ENCODE measurements at regions not wholly inside any gene's neighbourhood (a gene's known extent, or its start where the extent isn't known, plus 50 kb on each side); places are given as distances from the start of the nearest gene placed in this dataset.

- Mint-ChIP-seq H3K4me3 (no peak overlapping the region), H3K9me3 (no peaks in the 10 kb centered on the region), H3K36me3 (ENCODE audit: low read depth) (no peaks in the 10 kb centered on the region), H3K4me1 (ENCODE audit: low read depth) (peaks cover 11% of the 10 kb centered on the region), H3K27ac (no peak overlapping the region), H3K27me3 (no peaks in the 10 kb centered on the region)
- intact Hi-C loops (cut with micrococcal nuclease): no loop called here
These were observed 87.7 kb upstream of the RASGRP1 start for GRCh38 chr15:38652183-38652794.

DNA sequence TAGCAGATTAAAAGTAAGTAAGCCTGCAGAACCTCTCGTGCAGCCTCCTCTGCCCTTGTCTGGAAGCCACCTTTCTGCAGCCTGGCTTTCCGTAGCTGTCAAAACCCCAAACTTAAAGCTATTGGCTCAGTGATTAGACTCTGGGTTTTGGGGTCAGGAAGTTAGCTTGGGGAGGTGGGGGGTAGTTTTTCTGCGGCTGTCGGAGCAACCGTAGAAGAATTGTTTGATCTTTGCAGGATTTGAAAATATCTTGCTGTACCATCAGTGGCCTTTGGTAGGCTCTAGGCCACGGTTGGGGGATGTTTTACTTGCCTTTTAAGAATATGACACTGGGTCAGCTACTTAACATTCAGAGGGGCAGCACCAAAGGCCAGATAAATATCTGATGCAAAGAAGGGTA lies 88.4 kb upstream of the RASGRP1 start:
- peaks cover 11% of the 10 kb centered on the region for H3K4me1 Mint-ChIP-seq (ENCODE audit: low read depth)
- H3K27ac Mint-ChIP-seq: no peak overlapping the region
- intact Hi-C loops (cut with micrococcal nuclease): no loop called here
- no peak overlapping the region for H3K4me3 Mint-ChIP-seq
- no peaks in the 10 kb centered on the region for H3K27me3 Mint-ChIP-seq
- no peaks in the 10 kb centered on the region for H3K36me3 Mint-ChIP-seq (ENCODE audit: low read depth)
- no peaks in the 10 kb centered on the region for H3K9me3 Mint-ChIP-seq

GRCh38 chr15:38658431-38658830 lies 93.8 kb upstream of the RASGRP1 start:
- Mint-ChIP-seq H3K36me3 (ENCODE audit: low read depth) (no peaks in the 10 kb centered on the region), H3K27ac (no peak overlapping the region), H3K4me3 (no peak overlapping the region), H3K27me3 (no peaks in the 10 kb centered on the region), H3K4me1 (ENCODE audit: low read depth) (peaks cover 18% of the 10 kb centered on the region), H3K9me3 (no peaks in the 10 kb centered on the region)
- intact Hi-C loops (cut with micrococcal nuclease): no loop called here

DNA sequence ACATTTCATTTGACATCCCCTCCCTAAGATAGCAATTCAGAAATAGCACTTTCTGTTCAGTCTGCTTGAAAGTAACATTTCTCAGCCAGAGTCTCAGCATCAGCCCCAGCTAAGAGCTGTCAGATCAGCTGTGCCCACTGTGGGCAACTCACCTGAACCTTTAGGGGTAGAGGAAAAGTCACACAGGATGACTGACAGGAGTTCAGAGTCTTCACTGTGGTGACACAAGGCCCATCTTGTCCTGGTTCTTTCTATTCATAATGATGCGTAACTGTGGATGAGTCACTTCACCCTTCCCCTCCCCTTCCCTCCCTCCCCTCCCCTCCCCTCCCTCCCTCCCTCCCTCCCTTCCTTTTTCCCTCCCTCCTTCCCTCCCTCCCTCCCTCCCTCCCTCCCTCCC lies 96.1 kb upstream of the RASGRP1 start:
- no peaks in the 10 kb centered on the region for H3K27me3 Mint-ChIP-seq
- no peak overlapping the region for H3K27ac Mint-ChIP-seq
- intact Hi-C loops (cut with micrococcal nuclease): no loop called here
- H3K4me1 Mint-ChIP-seq (ENCODE audit: low read depth): peaks cover 18% of the 10 kb centered on the region
- no peak overlapping the region for H3K4me3 Mint-ChIP-seq
- H3K36me3 Mint-ChIP-seq (ENCODE audit: low read depth): no peaks in the 10 kb centered on the region
- no peaks in the 10 kb centered on the region for H3K9me3 Mint-ChIP-seq

GRCh38 chr15:38662033-38662802 lies 97.6 kb upstream of the RASGRP1 start:
- Mint-ChIP-seq H3K9me3 (no peaks in the 10 kb centered on the region), H3K27me3 (no peaks in the 10 kb centered on the region), H3K36me3 (ENCODE audit: low read depth) (no peaks in the 10 kb centered on the region), H3K27ac (no peak overlapping the region), H3K4me1 (ENCODE audit: low read depth) (peaks cover 24% of the 10 kb centered on the region), H3K4me3 (no peak overlapping the region)
- intact Hi-C loops (cut with micrococcal nuclease): no loop called here

DNA sequence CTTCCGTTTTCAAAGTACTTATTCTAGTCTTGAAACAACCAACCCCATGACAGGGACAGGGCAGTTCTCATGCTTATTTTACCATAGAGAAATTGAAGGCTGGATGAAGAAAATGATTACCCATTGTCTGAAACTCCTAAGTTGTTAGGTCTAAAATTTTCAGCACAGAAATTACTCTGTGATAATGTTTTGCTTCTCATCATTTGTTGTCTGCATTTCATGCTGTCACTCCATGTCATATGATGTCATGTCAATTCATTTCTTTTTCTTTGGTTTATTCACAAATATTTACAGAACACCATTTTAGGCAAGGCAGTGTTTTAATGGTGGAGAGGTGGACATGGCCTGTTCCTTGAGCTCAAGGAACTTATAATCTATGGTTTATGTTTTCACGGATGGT lies 98.2 kb upstream of the RASGRP1 start:
- no peaks in the 10 kb centered on the region for H3K36me3 Mint-ChIP-seq (ENCODE audit: low read depth)
- no peak overlapping the region for H3K27ac Mint-ChIP-seq
- H3K27me3 Mint-ChIP-seq: no peaks in the 10 kb centered on the region
- H3K4me1 Mint-ChIP-seq (ENCODE audit: low read depth): peaks cover 28% of the 10 kb centered on the region
- H3K4me3 Mint-ChIP-seq: no peak overlapping the region
- intact Hi-C loops (cut with micrococcal nuclease): no loop called here
- no peaks in the 10 kb centered on the region for H3K9me3 Mint-ChIP-seq

DNA sequence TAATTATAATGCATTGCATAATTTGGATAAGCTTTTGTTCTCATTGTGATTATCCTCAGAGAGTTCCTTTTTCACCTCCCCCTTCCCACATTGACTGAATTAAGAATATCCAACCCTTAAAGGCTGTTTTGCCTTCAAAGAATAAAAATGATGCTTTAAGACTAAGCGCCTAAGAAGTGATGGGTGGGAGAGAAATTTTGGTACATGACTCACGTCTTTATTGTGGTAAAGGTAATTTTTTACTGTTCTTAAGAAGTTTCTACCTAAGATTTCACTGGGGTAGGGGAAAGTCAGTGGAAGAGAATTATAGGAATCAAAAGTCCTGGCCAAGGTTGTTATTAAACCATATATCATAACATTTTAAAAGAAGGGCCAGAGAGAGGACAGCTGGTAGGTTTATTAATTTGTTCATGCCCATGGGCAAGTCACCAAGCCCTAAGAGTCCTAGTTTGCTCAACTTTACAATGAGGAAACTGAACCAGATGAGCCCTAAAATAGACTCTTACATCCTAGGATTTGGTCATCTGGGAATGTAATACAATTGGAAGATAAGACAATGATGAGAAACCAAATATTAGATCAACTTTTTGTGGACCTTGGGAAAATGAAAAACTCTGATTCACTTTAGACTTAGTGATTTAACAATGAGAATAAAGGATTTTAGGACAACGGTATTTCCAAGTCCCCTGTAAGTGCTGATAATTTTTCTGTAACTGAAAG lies 101.1 kb upstream of the RASGRP1 start:
- Mint-ChIP-seq H3K36me3 (ENCODE audit: low read depth) (no peaks in the 10 kb centered on the region), H3K27me3 (no peaks in the 10 kb centered on the region), H3K4me3 (no peak overlapping the region), H3K9me3 (no peaks in the 10 kb centered on the region), H3K27ac (no peak overlapping the region), H3K4me1 (ENCODE audit: low read depth) (peaks cover 35% of the 10 kb centered on the region)
- intact Hi-C loops (cut with micrococcal nuclease): no loop called here

DNA sequence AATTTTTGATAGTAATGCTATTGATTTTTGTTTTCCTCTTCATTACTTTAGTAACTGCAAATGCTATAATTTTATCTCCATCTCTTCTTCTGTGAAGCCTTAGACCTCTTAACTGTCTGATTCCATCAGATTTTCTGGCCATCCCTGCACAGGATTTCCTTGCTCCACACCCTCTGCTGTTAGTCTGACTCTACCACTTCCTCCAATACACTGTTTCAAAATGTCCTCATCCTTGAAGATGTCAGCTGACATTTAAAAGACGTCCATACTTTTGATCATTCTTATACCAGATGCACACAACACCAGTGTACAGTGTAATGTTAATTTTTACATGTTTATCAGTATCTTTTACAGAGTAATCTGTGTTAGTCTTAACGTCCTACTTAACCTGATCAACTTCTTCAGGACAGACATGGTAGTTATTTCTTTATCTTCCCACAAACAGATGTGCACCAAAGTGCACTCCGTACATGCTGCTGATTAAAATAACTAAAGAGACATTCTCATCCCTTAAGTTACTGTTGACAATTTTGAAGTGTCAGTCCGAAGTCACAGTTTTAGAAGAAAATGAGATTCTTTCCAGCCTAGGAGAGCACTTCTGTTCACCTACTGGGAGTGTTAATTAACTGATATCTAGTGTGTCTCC lies 102.4 kb upstream of the RASGRP1 start:
- no peaks in the 10 kb centered on the region for H3K27me3 Mint-ChIP-seq
- no peaks in the 10 kb centered on the region for H3K9me3 Mint-ChIP-seq
- no peak overlapping the region for H3K4me3 Mint-ChIP-seq
- H3K36me3 Mint-ChIP-seq (ENCODE audit: low read depth): no peaks in the 10 kb centered on the region
- peaks cover 46% of the 10 kb centered on the region for H3K4me1 Mint-ChIP-seq (ENCODE audit: low read depth)
- H3K27ac Mint-ChIP-seq: no peak overlapping the region
- intact Hi-C loops (cut with micrococcal nuclease): no loop called here

- Mint-ChIP-seq H3K4me1 (ENCODE audit: low read depth) (peaks cover 51% of the 10 kb centered on the region), H3K4me3 (no peak overlapping the region), H3K27ac (no peak overlapping the region), H3K9me3 (no peaks in the 10 kb centered on the region), H3K36me3 (ENCODE audit: low read depth) (no peaks in the 10 kb centered on the region), H3K27me3 (peaks cover 2% of the 10 kb centered on the region)
- intact Hi-C loops (cut with micrococcal nuclease): no loop called here
These were observed 103.6 kb upstream of the RASGRP1 start for GRCh38 chr15:38667890-38668850.

DNA sequence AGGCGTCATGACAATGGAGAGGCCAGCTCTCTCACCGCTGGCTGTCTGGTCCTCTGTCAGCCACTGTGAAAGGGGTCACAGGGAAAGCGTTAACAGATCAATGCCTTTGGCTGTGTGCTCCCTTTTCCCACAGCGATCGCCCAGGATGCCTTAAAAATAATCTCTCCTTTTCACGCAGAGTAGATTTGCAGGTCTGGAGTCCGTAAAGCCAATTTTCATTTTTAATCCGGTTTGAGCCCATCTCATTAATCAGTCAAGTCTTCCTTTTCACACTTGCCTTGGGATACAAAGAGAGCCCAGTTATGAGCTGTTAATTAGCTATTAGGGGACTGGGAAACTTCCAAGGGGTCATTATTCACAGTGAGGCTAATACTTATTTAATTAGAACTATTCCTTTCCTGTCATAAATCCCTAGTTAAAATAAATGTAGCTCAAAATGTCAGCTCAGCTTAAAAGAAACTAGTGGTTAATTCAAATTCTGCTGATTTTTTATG lies 104.3 kb upstream of the RASGRP1 start:
- no peak overlapping the region for H3K27ac Mint-ChIP-seq
- no peak overlapping the region for H3K4me3 Mint-ChIP-seq
- no peaks in the 10 kb centered on the region for H3K9me3 Mint-ChIP-seq
- intact Hi-C loops (cut with micrococcal nuclease): no loop called here
- H3K4me1 Mint-ChIP-seq (ENCODE audit: low read depth): peaks cover 56% of the 10 kb centered on the region
- H3K27me3 Mint-ChIP-seq: peaks cover 4% of the 10 kb centered on the region
- H3K36me3 Mint-ChIP-seq (ENCODE audit: low read depth): no peaks in the 10 kb centered on the region

GRCh38 chr15:38670128-38671005 lies 105.8 kb upstream of the RASGRP1 start:
- Mint-ChIP-seq H3K36me3 (ENCODE audit: low read depth) (no peaks in the 10 kb centered on the region), H3K27ac (peak overlapping the region; percentile 74), H3K9me3 (no peaks in the 10 kb centered on the region), H3K4me1 (ENCODE audit: low read depth) (peaks cover 61% of the 10 kb centered on the region), H3K27me3 (peaks cover 4% of the 10 kb centered on the region), H3K4me3 (no peak overlapping the region)
- intact Hi-C loops (cut with micrococcal nuclease): loop anchor here (10.0 kb wide), 1 partner anchor 46 kb away; no protein-coding TSS in a partner anchor

GRCh38 chr15:38671006-38671387 lies 106.4 kb upstream of the RASGRP1 start:
- Mint-ChIP-seq H3K4me1 (ENCODE audit: low read depth) (peaks cover 61% of the 10 kb centered on the region), H3K27me3 (peaks cover 4% of the 10 kb centered on the region), H3K27ac (peak overlapping the region; percentile 74), H3K4me3 (no peak overlapping the region), H3K9me3 (no peaks in the 10 kb centered on the region), H3K36me3 (ENCODE audit: low read depth) (no peaks in the 10 kb centered on the region)
- intact Hi-C loops (cut with micrococcal nuclease): loop anchor here (10.0 kb wide), 1 partner anchor 46 kb away; no protein-coding TSS in a partner anchor

Data from dendritic cell treated with granulocyte-macrophage colony-stimulating factor and Interleukin-4, amounts not matched to agents 40 ng/mL and 50 ng/mL, for 4 days (primary cell).